ENCODE measurements at regions not wholly inside any gene's neighbourhood (a gene's known extent, or its start where the extent isn't known, plus 50 kb on each side); places are given as distances from the start of the nearest gene placed in this dataset.

DNA sequence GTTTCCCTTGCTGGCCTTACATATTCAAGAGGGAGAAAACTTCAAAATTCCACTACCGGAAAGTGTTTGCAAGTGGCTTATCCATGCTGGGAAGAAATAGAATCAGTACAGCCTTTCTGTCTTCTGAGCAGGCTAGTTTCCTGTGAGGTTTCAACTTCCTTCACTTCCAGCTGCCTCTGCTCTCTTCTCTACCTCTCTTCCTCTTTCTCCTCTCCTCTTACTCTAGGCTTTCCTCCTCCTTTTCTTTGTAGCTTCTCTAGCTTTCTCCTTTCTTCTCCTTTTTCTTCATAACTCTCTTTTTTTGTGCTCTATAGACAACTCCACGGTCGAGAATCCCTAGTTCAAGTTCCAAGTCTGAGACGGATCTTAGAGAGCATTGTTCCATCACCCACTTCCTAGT, 421.8 kb downstream of the ETS1 start:
- ATAC-seq: no peak
- TF ChIP-seq SNAI2 (CRISPR knock-in tag; IDR thresholded peaks at IDR 0.05): no peak
- no peak for TF ChIP-seq ESRRG (CRISPR knock-in tag; IDR thresholded peaks at IDR 0.05)
- no peak for TF ChIP-seq ZC3H10 (CRISPR knock-in tag; IDR thresholded peaks at IDR 0.05)
- TF ChIP-seq, protein P1, sequence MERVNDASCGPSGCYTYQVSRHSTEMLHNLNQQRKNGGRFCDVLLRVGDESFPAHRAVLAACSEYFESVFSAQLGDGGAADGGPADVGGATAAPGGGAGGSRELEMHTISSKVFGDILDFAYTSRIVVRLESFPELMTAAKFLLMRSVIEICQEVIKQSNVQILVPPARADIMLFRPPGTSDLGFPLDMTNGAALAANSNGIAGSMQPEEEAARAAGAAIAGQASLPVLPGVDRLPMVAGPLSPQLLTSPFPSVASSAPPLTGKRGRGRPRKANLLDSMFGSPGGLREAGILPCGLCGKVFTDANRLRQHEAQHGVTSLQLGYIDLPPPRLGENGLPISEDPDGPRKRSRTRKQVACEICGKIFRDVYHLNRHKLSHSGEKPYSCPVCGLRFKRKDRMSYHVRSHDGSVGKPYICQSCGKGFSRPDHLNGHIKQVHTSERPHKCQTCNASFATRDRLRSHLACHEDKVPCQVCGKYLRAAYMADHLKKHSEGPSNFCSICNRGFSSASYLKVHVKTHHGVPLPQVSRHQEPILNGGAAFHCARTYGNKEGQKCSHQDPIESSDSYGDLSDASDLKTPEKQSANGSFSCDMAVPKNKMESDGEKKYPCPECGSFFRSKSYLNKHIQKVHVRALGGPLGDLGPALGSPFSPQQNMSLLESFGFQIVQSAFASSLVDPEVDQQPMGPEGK (CRISPR knock-in tag; IDR thresholded peaks at IDR 0.05; ENCODE audit: borderline replicate concordance): no peak
- TF ChIP-seq, protein P2, sequence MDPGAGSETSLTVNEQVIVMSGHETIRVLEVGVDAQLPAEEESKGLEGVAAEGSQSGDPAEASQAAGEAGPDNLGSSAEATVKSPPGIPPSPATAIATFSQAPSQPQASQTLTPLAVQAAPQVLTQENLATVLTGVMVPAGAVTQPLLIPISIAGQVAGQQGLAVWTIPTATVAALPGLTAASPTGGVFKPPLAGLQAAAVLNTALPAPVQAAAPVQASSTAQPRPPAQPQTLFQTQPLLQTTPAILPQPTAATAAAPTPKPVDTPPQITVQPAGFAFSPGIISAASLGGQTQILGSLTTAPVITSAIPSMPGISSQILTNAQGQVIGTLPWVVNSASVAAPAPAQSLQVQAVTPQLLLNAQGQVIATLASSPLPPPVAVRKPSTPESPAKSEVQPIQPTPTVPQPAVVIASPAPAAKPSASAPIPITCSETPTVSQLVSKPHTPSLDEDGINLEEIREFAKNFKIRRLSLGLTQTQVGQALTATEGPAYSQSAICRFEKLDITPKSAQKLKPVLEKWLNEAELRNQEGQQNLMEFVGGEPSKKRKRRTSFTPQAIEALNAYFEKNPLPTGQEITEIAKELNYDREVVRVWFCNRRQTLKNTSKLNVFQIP (CRISPR knock-in tag; IDR thresholded peaks at IDR 0.05; ENCODE audit: borderline replicate concordance, low read depth): no peak

DNA sequence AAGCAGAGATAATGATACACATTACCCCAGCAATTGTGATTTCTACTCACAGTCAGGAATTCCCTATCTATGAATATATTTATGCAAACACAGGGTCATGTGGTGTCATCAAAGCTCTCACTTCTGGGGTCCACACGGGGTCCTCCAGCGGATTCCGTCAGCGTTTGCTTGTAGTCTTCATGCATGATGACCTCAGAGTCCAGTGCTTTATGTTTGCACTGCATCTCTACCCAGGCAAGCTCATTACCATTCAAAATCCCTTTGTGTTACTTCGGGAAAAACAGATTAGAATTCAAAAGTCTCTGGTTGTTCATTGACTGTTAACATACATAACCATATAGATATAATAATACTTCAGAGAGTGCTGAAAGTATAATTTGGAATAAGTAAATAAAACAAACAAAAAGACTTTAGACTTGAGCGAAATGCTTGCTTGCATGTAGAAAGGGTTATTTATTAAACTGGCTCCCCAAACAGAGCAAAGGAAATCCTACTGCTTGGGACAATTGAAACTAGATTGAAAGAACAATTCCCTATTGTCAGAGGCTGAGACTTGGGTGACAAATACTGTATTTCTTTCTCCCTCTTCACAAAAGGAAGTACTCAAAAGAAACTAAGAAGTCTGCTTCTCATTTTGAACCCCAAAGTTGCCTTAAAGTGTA, 423.1 kb downstream of the ETS1 start:
- TF ChIP-seq, protein P3, sequence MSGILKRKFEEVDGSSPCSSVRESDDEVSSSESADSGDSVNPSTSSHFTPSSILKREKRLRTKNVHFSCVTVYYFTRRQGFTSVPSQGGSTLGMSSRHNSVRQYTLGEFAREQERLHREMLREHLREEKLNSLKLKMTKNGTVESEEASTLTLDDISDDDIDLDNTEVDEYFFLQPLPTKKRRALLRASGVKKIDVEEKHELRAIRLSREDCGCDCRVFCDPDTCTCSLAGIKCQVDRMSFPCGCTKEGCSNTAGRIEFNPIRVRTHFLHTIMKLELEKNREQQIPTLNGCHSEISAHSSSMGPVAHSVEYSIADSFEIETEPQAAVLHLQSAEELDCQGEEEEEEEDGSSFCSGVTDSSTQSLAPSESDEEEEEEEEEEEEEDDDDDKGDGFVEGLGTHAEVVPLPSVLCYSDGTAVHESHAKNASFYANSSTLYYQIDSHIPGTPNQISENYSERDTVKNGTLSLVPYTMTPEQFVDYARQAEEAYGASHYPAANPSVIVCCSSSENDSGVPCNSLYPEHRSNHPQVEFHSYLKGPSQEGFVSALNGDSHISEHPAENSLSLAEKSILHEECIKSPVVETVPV (CRISPR knock-in tag; IDR thresholded peaks at IDR 0.05): no peak
- TF ChIP-seq RARB (CRISPR knock-in tag; IDR thresholded peaks at IDR 0.05) (no peak), GLIS3 (CRISPR knock-in tag; IDR thresholded peaks at IDR 0.05) (no peak), ESRRG (CRISPR knock-in tag; IDR thresholded peaks at IDR 0.05) (no peak), ARNTL (CRISPR knock-in tag; IDR thresholded peaks at IDR 0.05; ENCODE audit: borderline replicate concordance, low read depth) (no peak), TOX (CRISPR knock-in tag; IDR thresholded peaks at IDR 0.05; ENCODE audit: borderline replicate concordance) (no peak), TCF4 (CRISPR knock-in tag; IDR thresholded peaks at IDR 0.05; ENCODE audit: borderline replicate concordance) (no peak), BACH2 (CRISPR knock-in tag; IDR thresholded peaks at IDR 0.05; ENCODE audit: borderline replicate concordance) (no peak), CSDC2 (CRISPR knock-in tag; IDR thresholded peaks at IDR 0.05) (no peak), SNAI2 (CRISPR knock-in tag; IDR thresholded peaks at IDR 0.05) (no peak)
- ATAC-seq: no peak

DNA sequence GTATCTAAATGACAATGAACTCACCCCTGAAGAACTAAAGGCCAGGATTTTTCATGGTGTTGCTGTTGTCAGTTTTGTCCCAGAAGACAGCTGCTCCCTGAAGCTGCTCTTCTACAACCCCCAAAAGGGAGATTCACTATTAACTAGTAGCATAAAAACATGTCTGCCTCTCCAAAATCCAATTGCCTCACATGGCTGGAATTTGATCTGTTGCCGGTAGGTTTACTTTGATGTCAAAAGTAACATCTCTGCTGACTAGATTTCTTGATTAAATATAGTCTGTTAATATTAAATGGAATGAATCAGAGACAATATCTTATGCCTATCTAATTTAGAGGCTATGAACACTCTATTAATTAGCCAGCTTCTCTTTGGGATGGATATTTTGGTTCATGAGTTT, 425.4 kb downstream of the ETS1 start:
- ATAC-seq: no peak
- TF ChIP-seq, protein P4, sequence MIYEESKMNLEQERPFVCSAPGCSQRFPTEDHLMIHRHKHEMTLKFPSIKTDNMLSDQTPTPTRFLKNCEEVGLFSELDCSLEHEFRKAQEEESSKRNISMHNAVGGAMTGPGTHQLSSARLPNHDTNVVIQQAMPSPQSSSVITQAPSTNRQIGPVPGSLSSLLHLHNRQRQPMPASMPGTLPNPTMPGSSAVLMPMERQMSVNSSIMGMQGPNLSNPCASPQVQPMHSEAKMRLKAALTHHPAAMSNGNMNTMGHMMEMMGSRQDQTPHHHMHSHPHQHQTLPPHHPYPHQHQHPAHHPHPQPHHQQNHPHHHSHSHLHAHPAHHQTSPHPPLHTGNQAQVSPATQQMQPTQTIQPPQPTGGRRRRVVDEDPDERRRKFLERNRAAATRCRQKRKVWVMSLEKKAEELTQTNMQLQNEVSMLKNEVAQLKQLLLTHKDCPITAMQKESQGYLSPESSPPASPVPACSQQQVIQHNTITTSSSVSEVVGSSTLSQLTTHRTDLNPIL (CRISPR knock-in tag; IDR thresholded peaks at IDR 0.05; ENCODE audit: low read depth): no peak
- TF ChIP-seq TCF4 (CRISPR knock-in tag; IDR thresholded peaks at IDR 0.05; ENCODE audit: borderline replicate concordance) (no peak), ESRRG (CRISPR knock-in tag; IDR thresholded peaks at IDR 0.05) (no peak), GLIS3 (CRISPR knock-in tag; IDR thresholded peaks at IDR 0.05) (no peak), ZFP30 (CRISPR knock-in tag; IDR thresholded peaks at IDR 0.05) (no peak), CSDC2 (CRISPR knock-in tag; IDR thresholded peaks at IDR 0.05) (no peak)
- TF ChIP-seq, protein P3 (CRISPR knock-in tag; IDR thresholded peaks at IDR 0.05): no peak

DNA sequence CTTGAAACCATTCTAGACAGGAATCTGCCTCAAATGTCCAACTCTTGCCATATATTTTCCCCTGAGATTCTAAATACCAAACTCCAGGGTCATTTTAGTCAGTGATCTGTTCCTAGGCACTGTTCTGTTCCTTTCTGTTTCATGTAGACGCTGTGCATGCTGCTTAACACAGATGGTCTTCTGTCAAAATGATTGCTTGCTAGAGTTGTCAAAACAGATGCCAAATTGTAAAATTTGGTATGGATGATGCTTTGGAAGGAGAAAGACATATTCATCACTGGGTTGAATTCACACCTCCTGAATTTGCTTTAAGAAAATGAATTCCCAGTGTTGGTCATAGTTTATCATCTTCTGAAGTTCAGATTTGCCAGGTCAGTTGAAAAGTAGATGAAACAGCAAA, 425.9 kb downstream of the ETS1 start:
- no peak for ATAC-seq
- TF ChIP-seq ZFP30 (CRISPR knock-in tag; IDR thresholded peaks at IDR 0.05) (no peak), ARNTL (CRISPR knock-in tag; IDR thresholded peaks at IDR 0.05; ENCODE audit: borderline replicate concordance, low read depth) (no peak), ISL1 (CRISPR knock-in tag; IDR thresholded peaks at IDR 0.05) (no peak), GLIS3 (CRISPR knock-in tag; IDR thresholded peaks at IDR 0.05) (no peak), TCF4 (CRISPR knock-in tag; IDR thresholded peaks at IDR 0.05; ENCODE audit: borderline replicate concordance) (no peak), ZNF70 (CRISPR knock-in tag; IDR thresholded peaks at IDR 0.05) (no peak), ESRRG (CRISPR knock-in tag; IDR thresholded peaks at IDR 0.05) (no peak)
- TF ChIP-seq, protein P5, sequence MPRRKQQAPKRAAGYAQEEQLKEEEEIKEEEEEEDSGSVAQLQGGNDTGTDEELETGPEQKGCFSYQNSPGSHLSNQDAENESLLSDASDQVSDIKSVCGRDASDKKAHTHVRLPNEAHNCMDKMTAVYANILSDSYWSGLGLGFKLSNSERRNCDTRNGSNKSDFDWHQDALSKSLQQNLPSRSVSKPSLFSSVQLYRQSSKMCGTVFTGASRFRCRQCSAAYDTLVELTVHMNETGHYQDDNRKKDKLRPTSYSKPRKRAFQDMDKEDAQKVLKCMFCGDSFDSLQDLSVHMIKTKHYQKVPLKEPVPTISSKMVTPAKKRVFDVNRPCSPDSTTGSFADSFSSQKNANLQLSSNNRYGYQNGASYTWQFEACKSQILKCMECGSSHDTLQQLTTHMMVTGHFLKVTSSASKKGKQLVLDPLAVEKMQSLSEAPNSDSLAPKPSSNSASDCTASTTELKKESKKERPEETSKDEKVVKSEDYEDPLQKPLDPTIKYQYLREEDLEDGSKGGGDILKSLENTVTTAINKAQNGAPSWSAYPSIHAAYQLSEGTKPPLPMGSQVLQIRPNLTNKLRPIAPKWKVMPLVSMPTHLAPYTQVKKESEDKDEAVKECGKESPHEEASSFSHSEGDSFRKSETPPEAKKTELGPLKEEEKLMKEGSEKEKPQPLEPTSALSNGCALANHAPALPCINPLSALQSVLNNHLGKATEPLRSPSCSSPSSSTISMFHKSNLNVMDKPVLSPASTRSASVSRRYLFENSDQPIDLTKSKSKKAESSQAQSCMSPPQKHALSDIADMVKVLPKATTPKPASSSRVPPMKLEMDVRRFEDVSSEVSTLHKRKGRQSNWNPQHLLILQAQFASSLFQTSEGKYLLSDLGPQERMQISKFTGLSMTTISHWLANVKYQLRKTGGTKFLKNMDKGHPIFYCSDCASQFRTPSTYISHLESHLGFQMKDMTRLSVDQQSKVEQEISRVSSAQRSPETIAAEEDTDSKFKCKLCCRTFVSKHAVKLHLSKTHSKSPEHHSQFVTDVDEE (CRISPR knock-in tag; IDR thresholded peaks at IDR 0.05): no peak
- TF ChIP-seq, protein P3 (CRISPR knock-in tag; IDR thresholded peaks at IDR 0.05): no peak
- TF ChIP-seq, protein P4 (CRISPR knock-in tag; IDR thresholded peaks at IDR 0.05; ENCODE audit: low read depth): no peak
